Fibroblast of lung (primary cell): ENCODE measurements at regions not wholly inside any gene's neighbourhood (a gene's known extent, or its start where the extent isn't known, plus 50 kb on each side); places are given as distances from the start of the nearest gene placed in this dataset.

ENCODE experiments used
- DNase-seq, 2 donors: peaks; one replicate each; pipeline versions ENCODE4 v3.0.0 to v3.0.0-alpha.2; 2010; ENCODE audit warnings: low read depth in 2 of 2
- H2AFZ ChIP-seq: 2 replicates; pipeline ENCODE4 v1.5.1; 2012; ENCODE audit warnings: low read length, control low read depth, inconsistent platforms
- H3K27ac ChIP-seq: 2 replicates; pipeline ENCODE4 v1.5.1; 2011; ENCODE audit warnings: low read length, control low read depth; ENCODE audit not compliant: insufficient read depth
- H3K27me3 ChIP-seq: 2 replicates; pipeline ENCODE4 v1.5.1; 2011; ENCODE audit warnings: mild to moderate bottlenecking, low read length; ENCODE audit not compliant: control insufficient read depth, insufficient read depth
- H3K36me3 ChIP-seq: 2 replicates; pipeline ENCODE4 v1.5.1; 2011; ENCODE audit warnings: low read length; ENCODE audit not compliant: control insufficient read depth, insufficient read depth
- H3K4me1 ChIP-seq: 2 replicates; pipeline ENCODE4 v1.5.1; 2011; ENCODE audit warnings: low read length; ENCODE audit not compliant: control insufficient read depth, insufficient read depth; ENCODE audit errors: extremely low read depth
- H3K4me2 ChIP-seq: 2 replicates; pipeline ENCODE4 v1.5.1; 2011; ENCODE audit warnings: low read length, control low read depth; ENCODE audit not compliant: insufficient read depth; ENCODE audit errors: extremely low read depth
- H3K4me3 ChIP-seq, 4 experiments: fragments of 200-600 bp in 1 of 4; sonication (generic) in 1 of 4; replicated peaks in 1 of 4; 2 replicates each; pipeline ENCODE4 v1.5.1; 2011 to 2016; ENCODE audit warnings: low read length in 4 of 4, low read depth in 3 of 4, mild to moderate bottlenecking in 3 of 4, control low read depth in 2 of 4, inconsistent platforms in 1 of 4, mixed read lengths in 1 of 4; ENCODE audit not compliant: insufficient read depth in 1 of 4; ENCODE audit errors: control extremely low read depth in 1 of 4
- H3K79me2 ChIP-seq: 2 replicates; pipeline ENCODE4 v1.5.1; 2012; ENCODE audit warnings: mild to moderate bottlenecking, low read length, inconsistent platforms; ENCODE audit not compliant: control insufficient read depth, insufficient read depth
- H3K9ac ChIP-seq: 2 replicates; pipeline ENCODE4 v1.5.1; 2011; ENCODE audit warnings: mild to moderate bottlenecking, low read length, control low read depth; ENCODE audit not compliant: insufficient read depth
- H3K9me3 ChIP-seq: 2 replicates; pipeline ENCODE4 v1.5.1; 2012; ENCODE audit warnings: low read depth, low read length; ENCODE audit not compliant: control insufficient read depth, insufficient read depth
- H4K20me1 ChIP-seq: 2 replicates; pipeline ENCODE4 v1.5.1; 2011; ENCODE audit warnings: low read length; ENCODE audit not compliant: control insufficient read depth, insufficient read depth; ENCODE audit errors: extremely low read depth
- EZH2 ChIP-seq: IDR thresholded peaks from 2 replicates; pipeline ENCODE4 v1.5.1; 2012; ENCODE audit warnings: low read length, control low read depth, mild to moderate bottlenecking; ENCODE audit errors: missing control alignments
- TF ChIP-seq, protein P1 (sequence below), 2 donors: IDR thresholded peaks in 1 of 2; conservative IDR thresholded peaks in 1 of 2; 1 replicate in 1 of 2; 2 replicates in 1 of 2; pipeline ENCODE4 v1.5.1; 2011 to 2012; ENCODE audit warnings: low read length in 2 of 2, control low read depth in 1 of 2, inconsistent platforms in 1 of 2, low read depth in 1 of 2, mild to moderate bottlenecking in 1 of 2

DNA sequence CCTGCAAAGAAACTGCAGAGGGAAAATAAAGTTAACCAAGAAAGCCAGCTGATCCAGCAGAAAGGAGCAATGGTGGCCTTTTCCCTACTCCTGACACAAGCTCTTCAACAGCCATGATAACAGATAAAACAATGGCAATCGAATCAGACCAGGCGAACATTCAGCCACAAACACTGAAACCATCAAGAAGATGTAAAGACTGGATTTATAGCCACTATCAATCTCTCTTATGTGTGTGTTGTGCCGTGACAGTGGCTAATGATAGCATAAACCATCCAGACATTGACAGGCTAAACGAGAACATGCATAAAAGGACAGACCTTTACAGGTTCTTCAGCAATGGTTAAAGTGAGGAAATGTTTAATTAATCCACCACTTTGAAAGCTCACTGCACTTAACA is 78.1 kb upstream of the RAB4A start:
- Histone ChIP-seq H3K36me3 (no peaks in the 10 kb centered on the region), H3K9me3 (no peaks in the 10 kb centered on the region), H3K4me3 (no peak overlapping the region), H3K79me2 (no peaks in the 10 kb centered on the region), H3K27ac (no peak overlapping the region), H3K27me3 (no peaks in the 10 kb centered on the region), H3K4me1 (no peaks in the 10 kb centered on the region), H3K9ac (no peak overlapping the region), H3K4me2 (no peak overlapping the region), H4K20me1 (no peaks in the 10 kb centered on the region), H2AFZ (no peak overlapping the region)
- no peak for DNase-seq
- TF ChIP-seq, protein P1, sequence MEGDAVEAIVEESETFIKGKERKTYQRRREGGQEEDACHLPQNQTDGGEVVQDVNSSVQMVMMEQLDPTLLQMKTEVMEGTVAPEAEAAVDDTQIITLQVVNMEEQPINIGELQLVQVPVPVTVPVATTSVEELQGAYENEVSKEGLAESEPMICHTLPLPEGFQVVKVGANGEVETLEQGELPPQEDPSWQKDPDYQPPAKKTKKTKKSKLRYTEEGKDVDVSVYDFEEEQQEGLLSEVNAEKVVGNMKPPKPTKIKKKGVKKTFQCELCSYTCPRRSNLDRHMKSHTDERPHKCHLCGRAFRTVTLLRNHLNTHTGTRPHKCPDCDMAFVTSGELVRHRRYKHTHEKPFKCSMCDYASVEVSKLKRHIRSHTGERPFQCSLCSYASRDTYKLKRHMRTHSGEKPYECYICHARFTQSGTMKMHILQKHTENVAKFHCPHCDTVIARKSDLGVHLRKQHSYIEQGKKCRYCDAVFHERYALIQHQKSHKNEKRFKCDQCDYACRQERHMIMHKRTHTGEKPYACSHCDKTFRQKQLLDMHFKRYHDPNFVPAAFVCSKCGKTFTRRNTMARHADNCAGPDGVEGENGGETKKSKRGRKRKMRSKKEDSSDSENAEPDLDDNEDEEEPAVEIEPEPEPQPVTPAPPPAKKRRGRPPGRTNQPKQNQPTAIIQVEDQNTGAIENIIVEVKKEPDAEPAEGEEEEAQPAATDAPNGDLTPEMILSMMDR (conservative IDR thresholded peaks at IDR 0.05 in 1 of 2, IDR thresholded peaks at IDR 0.05 in 1 of 2; ENCODE audit: low read depth in 1 of 2, low read length in 2 of 2) = no peak
- no peak for TF ChIP-seq EZH2

DNA sequence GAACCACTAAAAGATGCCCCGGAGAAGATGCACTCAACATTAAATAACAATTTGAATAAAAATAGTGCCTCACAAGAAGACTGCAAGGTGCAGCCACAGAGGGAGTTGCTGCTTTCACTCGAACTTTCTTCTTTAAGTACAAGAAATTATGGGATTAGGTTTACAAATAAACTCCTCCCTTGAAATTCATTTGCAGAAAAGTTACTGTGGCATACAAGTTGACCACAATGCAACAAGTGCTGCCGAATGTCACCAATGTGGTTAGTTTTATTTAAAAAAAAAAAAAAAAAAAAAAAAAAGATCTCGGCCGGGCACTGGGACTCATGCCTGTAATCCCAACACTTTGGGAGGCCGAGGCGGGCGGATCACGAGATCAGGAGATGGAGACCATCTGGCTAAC is 76.8 kb upstream of the RAB4A start:
- no peaks in the 10 kb centered on the region for H3K4me1 ChIP-seq
- no peaks in the 10 kb centered on the region for H3K36me3 ChIP-seq
- H3K9ac ChIP-seq = no peak overlapping the region
- H3K27ac ChIP-seq = no peak overlapping the region
- no peaks in the 10 kb centered on the region for H3K27me3 ChIP-seq
- H3K4me3 ChIP-seq = no peak overlapping the region
- H3K79me2 ChIP-seq = no peaks in the 10 kb centered on the region
- no peaks in the 10 kb centered on the region for H4K20me1 ChIP-seq
- no peak overlapping the region for H2AFZ ChIP-seq
- no peaks in the 10 kb centered on the region for H3K9me3 ChIP-seq
- no peak overlapping the region for H3K4me2 ChIP-seq
- DNase-seq = no peak
- TF ChIP-seq EZH2 = no peak
- TF ChIP-seq, protein P1 (conservative IDR thresholded peaks at IDR 0.05 in 1 of 2, IDR thresholded peaks at IDR 0.05 in 1 of 2; ENCODE audit: low read depth in 1 of 2, low read length in 2 of 2) = no peak

- Histone ChIP-seq H4K20me1 (no peaks in the 10 kb centered on the region), H3K4me3 (no peak overlapping the region), H3K79me2 (no peaks in the 10 kb centered on the region), H3K9me3 (no peaks in the 10 kb centered on the region), H3K27ac (no peak overlapping the region), H2AFZ (no peak overlapping the region), H3K36me3 (no peaks in the 10 kb centered on the region), H3K4me2 (no peak overlapping the region), H3K9ac (no peak overlapping the region), H3K4me1 (no peaks in the 10 kb centered on the region), H3K27me3 (no peaks in the 10 kb centered on the region)
- DNase-seq = no peak
- TF ChIP-seq, protein P1 (conservative IDR thresholded peaks at IDR 0.05 in 1 of 2, IDR thresholded peaks at IDR 0.05 in 1 of 2; ENCODE audit: low read depth in 1 of 2, low read length in 2 of 2) = no peak
- TF ChIP-seq EZH2 = no peak
Measured at GRCh38 chr1:229195246-229195645, 75.7 kb upstream of the RAB4A start.
